GM19463 (cell line): ENCODE measurements at regions not wholly inside any gene's neighbourhood (a gene's known extent, or its start where the extent isn't known, plus 50 kb on each side); places are given as distances from the start of the nearest gene placed in this dataset.

Experiments
- ATAC-seq: cut with Tn5 transposase; IDR thresholded peaks from one replicate; pipeline ENCODE4 v1.9.1; 2021; ENCODE audit warnings: mild to moderate bottlenecking, moderate library complexity; ENCODE audit not compliant: unreplicated experiment

- no peak for ATAC-seq
Measured at GRCh38 chr1:57957576-57957975, 533.7 kb upstream of the DAB1 start.

- no peak for ATAC-seq
Measured at GRCh38 chr1:57951390-57951789, 527.5 kb upstream of the DAB1 start.

GRCh38 chr1:57949168-57949567 lies 525.3 kb upstream of the DAB1 start:
- ATAC-seq = no peak

- ATAC-seq = no peak
Measured at GRCh38 chr1:57947471-57947870, 523.6 kb upstream of the DAB1 start.

- no peak for ATAC-seq
Measured at GRCh38 chr1:57945045-57945444, 521.2 kb upstream of the DAB1 start.

- no peak for ATAC-seq
Measured at GRCh38 chr1:57943365-57943764, 519.5 kb upstream of the DAB1 start.

GRCh38 chr1:57934745-57935144 lies 510.9 kb upstream of the DAB1 start:
- ATAC-seq = no peak

- ATAC-seq = no peak
Measured at GRCh38 chr1:57927003-57927402, 503.1 kb upstream of the DAB1 start.

GRCh38 chr1:57926025-57926552 lies 502.2 kb upstream of the DAB1 start:
- no peak for ATAC-seq

- no peak for ATAC-seq
Measured at GRCh38 chr1:57925226-57925625, 501.4 kb upstream of the DAB1 start.

GRCh38 chr1:57922130-57922529 lies 498.3 kb upstream of the DAB1 start:
- ATAC-seq = no peak

- ATAC-seq = no peak
Measured at GRCh38 chr1:57916041-57916440, 492.2 kb upstream of the DAB1 start.

GRCh38 chr1:57911427-57911826 lies 487.6 kb upstream of the DAB1 start:
- ATAC-seq = no peak

- ATAC-seq = no peak
Measured at GRCh38 chr1:57910782-57911181, 486.9 kb upstream of the DAB1 start.

- ATAC-seq = no peak
Measured at GRCh38 chr1:57910305-57910704, 486.4 kb upstream of the DAB1 start.

- no peak for ATAC-seq
Measured at GRCh38 chr1:57908147-57908890, 484.5 kb upstream of the DAB1 start.

GRCh38 chr1:57901208-57901919 lies 477.5 kb upstream of the DAB1 start:
- ATAC-seq = no peak

GRCh38 chr1:57898531-57898930 lies 474.7 kb upstream of the DAB1 start:
- no peak for ATAC-seq

GRCh38 chr1:57897581-57897980 lies 473.7 kb upstream of the DAB1 start:
- ATAC-seq = no peak

GRCh38 chr1:57894315-57894714 lies 470.5 kb upstream of the DAB1 start:
- no peak for ATAC-seq

- no peak for ATAC-seq
Measured at GRCh38 chr1:57889676-57890320, 465.9 kb upstream of the DAB1 start.
